Glutamatergic neuron (in vitro differentiated cells): ENCODE measurements at regions not wholly inside any gene's neighbourhood (a gene's known extent, or its start where the extent isn't known, plus 50 kb on each side); places are given as distances from the start of the nearest gene placed in this dataset.

Experiments
- DNase-seq: peaks from one replicate; pipeline ENCODE4 v3.0.0; 2022
- H3K27ac Mint-ChIP-seq: one replicate; pipeline ENCODE4 v1.8.0; 2020; ENCODE audit warnings: mild to moderate bottlenecking, mixed read lengths, inconsistent platforms; ENCODE audit not compliant: unreplicated experiment
- H3K27me3 Mint-ChIP-seq: one replicate; pipeline ENCODE4 v1.8.0; 2020; ENCODE audit warnings: mild to moderate bottlenecking, moderate library complexity, mixed read lengths, inconsistent platforms; ENCODE audit not compliant: unreplicated experiment
- H3K36me3 Mint-ChIP-seq: one replicate; pipeline ENCODE4 v1.8.0; 2020; ENCODE audit warnings: mild to moderate bottlenecking, mixed read lengths, inconsistent platforms; ENCODE audit not compliant: unreplicated experiment
- H3K4me1 Mint-ChIP-seq: one replicate; pipeline ENCODE4 v1.8.0; 2020; ENCODE audit warnings: mild to moderate bottlenecking, low read depth, mixed read lengths, inconsistent platforms; ENCODE audit not compliant: unreplicated experiment
- H3K4me3 Mint-ChIP-seq: one replicate; pipeline ENCODE4 v1.8.0; 2020; ENCODE audit warnings: mild to moderate bottlenecking, mixed read lengths, inconsistent platforms; ENCODE audit not compliant: unreplicated experiment
- H3K9me3 Mint-ChIP-seq: one replicate; pipeline ENCODE4 v1.8.0; 2020; ENCODE audit warnings: mild to moderate bottlenecking, moderate library complexity, mixed read lengths, inconsistent platforms; ENCODE audit not compliant: unreplicated experiment
- CTCF ChIP-seq: fragments of 200-600 bp; sonication (generic); IDR thresholded peaks from one replicate; pipeline ENCODE4 v1.5.0; 2021; ENCODE audit not compliant: partially characterized antibody, unreplicated experiment

GRCh38 chr13:99074693-99075092 lies 96.8 kb upstream of the DOCK9 start:
- Mint-ChIP-seq H3K9me3 (no peaks in the 10 kb centered on the region), H3K27ac (no peak overlapping the region), H3K4me3 (no peak overlapping the region), H3K4me1 (no peaks in the 10 kb centered on the region), H3K27me3 (no peaks in the 10 kb centered on the region), H3K36me3 (no peaks in the 10 kb centered on the region)
- no peak for TF ChIP-seq CTCF
- no peak for DNase-seq

GRCh38 chr13:99075268-99076191 lies 97.7 kb upstream of the DOCK9 start:
- no peaks in the 10 kb centered on the region for H3K9me3 Mint-ChIP-seq
- DNase-seq = no peak
- no peak overlapping the region for H3K4me3 Mint-ChIP-seq
- no peak for TF ChIP-seq CTCF
- H3K36me3 Mint-ChIP-seq = no peaks in the 10 kb centered on the region
- H3K4me1 Mint-ChIP-seq = no peaks in the 10 kb centered on the region
- H3K27me3 Mint-ChIP-seq = no peaks in the 10 kb centered on the region
- H3K27ac Mint-ChIP-seq = no peak overlapping the region

GRCh38 chr13:99078017-99078771 lies 100.3 kb upstream of the DOCK9 start:
- no peak overlapping the region for H3K27ac Mint-ChIP-seq
- no peaks in the 10 kb centered on the region for H3K36me3 Mint-ChIP-seq
- TF ChIP-seq CTCF = no peak
- no peak for DNase-seq
- no peaks in the 10 kb centered on the region for H3K4me1 Mint-ChIP-seq
- no peaks in the 10 kb centered on the region for H3K27me3 Mint-ChIP-seq
- H3K4me3 Mint-ChIP-seq = no peak overlapping the region
- H3K9me3 Mint-ChIP-seq = no peaks in the 10 kb centered on the region

GRCh38 chr13:99080131-99080530 lies 102.3 kb upstream of the DOCK9 start:
- Mint-ChIP-seq H3K9me3 (no peaks in the 10 kb centered on the region), H3K27ac (no peak overlapping the region), H3K36me3 (no peaks in the 10 kb centered on the region), H3K4me3 (no peak overlapping the region), H3K4me1 (no peaks in the 10 kb centered on the region), H3K27me3 (peaks cover 4% of the 10 kb centered on the region)
- DNase-seq = no peak
- no peak for TF ChIP-seq CTCF

GRCh38 chr13:99083981-99084380 lies 106.1 kb upstream of the DOCK9 start:
- no peak for DNase-seq
- H3K27me3 Mint-ChIP-seq = peaks cover 15% of the 10 kb centered on the region
- peaks cover 5% of the 10 kb centered on the region for H3K4me1 Mint-ChIP-seq
- H3K36me3 Mint-ChIP-seq = no peaks in the 10 kb centered on the region
- TF ChIP-seq CTCF = no peak
- no peak overlapping the region for H3K4me3 Mint-ChIP-seq
- H3K27ac Mint-ChIP-seq = no peak overlapping the region
- H3K9me3 Mint-ChIP-seq = peaks cover 7% of the 10 kb centered on the region
